Endothelial cell of umbilical vein (primary cell): ENCODE measurements at regions not wholly inside any gene's neighbourhood (a gene's known extent, or its start where the extent isn't known, plus 50 kb on each side); places are given as distances from the start of the nearest gene placed in this dataset.

Experiments
- BruUV-seq: library from RNA; stranded (reverse); fragments of 400-500 nt; replicated peaks from 2 replicates; lab custom pipeline; 2021; lab: Mats Ljungman, UMichigan
- CTCF ChIA-PET: fragments of 300-600, 350-600 bp; sonication (Branson Sonifier 250); formaldehyde crosslinking; loops from one replicate; lab custom pipeline; 2021; ENCODE audit warnings: antibody characterized with exemption, inconsistent platforms; lab: Charles Lee
- POLR2A ChIA-PET: fragments of 300-600, 350-600 bp; sonication (Branson Sonifier 250); formaldehyde crosslinking; loops from one replicate; lab custom pipeline; 2021; ENCODE audit warnings: antibody characterized with exemption, inconsistent platforms; lab: Charles Lee
- DNase-seq: peaks from one replicate; pipeline ENCODE4 v3.0.0-alpha.2; 2011; ENCODE audit warnings: low read depth, low spot score
- FAIRE-seq: peaks from 2 replicates; lab custom pipeline; 2011; peaks lifted over from hg19 to GRCh38; lab: Jason Lieb, UNC
- H2AFZ ChIP-seq: 2 replicates; pipeline ENCODE4 v1.6.0; 2012; ENCODE audit warnings: low read depth, low read length, control low read depth, inconsistent platforms
- H3K27ac ChIP-seq: 2 replicates; pipeline ENCODE4 v1.5.1; 2011; ENCODE audit warnings: low read depth, mild to moderate bottlenecking, control low read depth, low read length, moderate library complexity; ENCODE audit not compliant: insufficient read depth
- H3K27me3 ChIP-seq, 2 experiments: 2 replicates each; pipeline versions ENCODE4 v1.6.0 to v1.6.1; 2011; ENCODE audit warnings: low read length in 2 of 2, mixed read lengths in 1 of 2; ENCODE audit not compliant: control insufficient read depth in 2 of 2, insufficient read depth in 2 of 2
- H3K36me3 ChIP-seq, 2 experiments: 2 replicates in 1 of 2; 3 replicates in 1 of 2; pipeline ENCODE4 v1.5.1; 2011; ENCODE audit warnings: low read length in 2 of 2, mild to moderate bottlenecking in 1 of 2, moderate library complexity in 1 of 2; ENCODE audit not compliant: control insufficient read depth in 2 of 2, insufficient read depth in 2 of 2; ENCODE audit errors: extremely low read depth in 1 of 2
- H3K4me1 ChIP-seq: 3 replicates; pipeline ENCODE4 v1.5.1; 2011; ENCODE audit warnings: mild to moderate bottlenecking, low read length; ENCODE audit not compliant: control insufficient read depth, insufficient read depth; ENCODE audit errors: extremely low read depth
- H3K4me2 ChIP-seq: 2 replicates; pipeline ENCODE4 v1.6.1; 2011; ENCODE audit warnings: low read length, control low read depth, mixed read lengths; ENCODE audit not compliant: insufficient read depth
- H3K4me3 ChIP-seq, 3 experiments: fragments of 200-600 bp in 1 of 3; sonication (generic), shearing (Covaris generic) in 1 of 3; replicated peaks in 1 of 3; 2 replicates each; pipeline ENCODE4 v1.5.1; 2011 to 2016; ENCODE audit warnings: control low read depth in 3 of 3, low read length in 3 of 3, mild to moderate bottlenecking in 2 of 3, inconsistent platforms in 1 of 3, low read depth in 1 of 3, moderate library complexity in 1 of 3; ENCODE audit not compliant: insufficient read depth in 1 of 3
- H3K79me2 ChIP-seq: 2 replicates; pipeline ENCODE4 v1.6.0; 2012; ENCODE audit warnings: low read length, inconsistent platforms; ENCODE audit not compliant: control insufficient read depth, insufficient read depth
- H3K9ac ChIP-seq: replicated peaks from 2 replicates; pipeline ENCODE3; 2011; ENCODE audit warnings: low read length, control low read depth; ENCODE audit not compliant: insufficient read depth; ENCODE audit errors: extremely low read depth
- H3K9me1 ChIP-seq: replicated peaks from 3 replicates; pipeline ENCODE4 v1.6.0; 2011; ENCODE audit warnings: mild to moderate bottlenecking, low read length; ENCODE audit not compliant: control insufficient read depth, insufficient read depth; ENCODE audit errors: extremely low read depth
- H3K9me3 ChIP-seq: replicated peaks from 2 replicates; pipeline ENCODE4 v1.5.1; 2012; ENCODE audit warnings: low read length, inconsistent platforms; ENCODE audit not compliant: control insufficient read depth, insufficient read depth
- H4K20me1 ChIP-seq: replicated peaks from 2 replicates; pipeline ENCODE3; 2011; ENCODE audit warnings: mild to moderate bottlenecking, low read length; ENCODE audit not compliant: control insufficient read depth, insufficient read depth; ENCODE audit errors: extremely low read depth
- EZH2 ChIP-seq: IDR thresholded peaks from 2 replicates; pipeline ENCODE4 v1.6.1; 2012; ENCODE audit warnings: borderline replicate concordance, low read depth, mild to moderate bottlenecking, moderate library complexity, low read length, inconsistent platforms; ENCODE audit not compliant: severe bottlenecking
- FOS ChIP-seq: IDR thresholded peaks from 2 replicates; pipeline ENCODE4 v1.6.1; 2011; ENCODE audit warnings: mild to moderate bottlenecking, low read length, moderate library complexity, borderline replicate concordance; ENCODE audit not compliant: insufficient read depth
- GATA2 ChIP-seq: IDR thresholded peaks from 2 replicates; pipeline ENCODE4 v1.7.0; 2011; ENCODE audit warnings: low read depth, mild to moderate bottlenecking, moderate library complexity, mixed read lengths, low read length; ENCODE audit not compliant: insufficient read length, insufficient read depth
- JUN ChIP-seq: IDR thresholded peaks from 2 replicates; pipeline ENCODE4 v1.6.1; 2011; ENCODE audit warnings: borderline replicate concordance, low read depth; ENCODE audit not compliant: insufficient read length, insufficient read depth
- MYC ChIP-seq: IDR thresholded peaks from one replicate; pipeline ENCODE4 v1.6.1; 2011; ENCODE audit warnings: mild to moderate bottlenecking, low read depth, low read length
- POLR2A ChIP-seq: IDR thresholded peaks from 2 replicates; pipeline ENCODE4 v1.6.1; 2012; ENCODE audit warnings: low read depth, mild to moderate bottlenecking, control low read depth, low read length
- dilution Hi-C: fragments of 300-500 bp; cut with MboI; formaldehyde crosslinking; loops from one replicate; pipeline ENCODE4 v1.15.0; 2019; ENCODE audit warnings: low sequenced_read_pairs; ENCODE audit not compliant: extremely low pct_ligation_motif_present
- intact Hi-C: fragments of 100-400 bp; cut with micrococcal nuclease; formaldehyde crosslinking; loops from one replicate; pipeline ENCODE4 v1.10.0; 2022

DNA sequence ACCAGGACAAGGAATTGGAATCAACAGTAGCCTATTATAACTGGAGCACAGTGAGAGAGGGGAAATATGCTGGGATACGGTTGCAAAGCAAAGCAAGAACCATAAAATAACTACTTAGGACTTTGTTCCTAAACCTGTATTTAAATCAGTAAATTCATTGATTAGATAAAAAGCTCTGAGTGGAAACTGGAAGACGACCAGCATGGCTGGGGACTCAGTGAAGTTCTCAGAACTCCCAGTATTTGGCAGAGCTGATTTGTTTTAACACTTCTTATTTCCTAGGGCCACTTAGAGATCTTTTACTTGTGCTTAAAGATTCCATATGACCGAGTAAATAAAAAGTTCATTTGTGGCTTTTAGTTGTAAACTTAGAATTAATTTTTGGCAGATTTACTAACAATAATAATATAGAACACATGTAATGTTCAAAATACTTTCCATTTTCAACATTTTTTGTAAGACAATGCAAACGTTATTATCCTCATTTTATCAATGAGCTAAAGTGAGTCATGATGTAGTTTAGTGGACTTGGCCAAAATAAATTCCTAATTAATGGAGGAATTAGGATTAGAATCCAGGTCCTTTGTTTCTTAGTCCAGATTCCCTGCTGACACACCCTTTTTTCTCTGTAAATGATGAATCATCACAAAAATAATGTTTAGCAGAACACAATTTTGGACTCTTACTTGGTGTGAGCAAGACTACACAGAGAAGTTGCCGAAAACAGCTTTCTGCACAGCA, 392.9 kb downstream of the GJA1 start:
- Histone ChIP-seq H2AFZ (no peak overlapping the region), H3K79me2 (no peaks in the 10 kb centered on the region), H3K4me1 (peaks cover 15% of the 10 kb centered on the region), H4K20me1 (no peaks in the 10 kb centered on the region), H3K9ac (no peak overlapping the region), H3K36me3 (no peaks in the 10 kb centered on the region), H3K9me1 (no peaks in the 10 kb centered on the region), H3K27ac (no peak overlapping the region), H3K27me3 (no peaks in the 10 kb centered on the region), H3K4me3 (no peak overlapping the region), H3K9me3 (no peaks in the 10 kb centered on the region), H3K4me2 (no peak overlapping the region)
- FAIRE-seq (no peak), DNase-seq (no peak)
- TF ChIP-seq MYC, result no peak
- no peak for TF ChIP-seq JUN
- no peak for TF ChIP-seq POLR2A
- TF ChIP-seq FOS, result no peak
- ChIA-PET POLR2A (no interaction called here), CTCF (interaction anchor here (0.7 to 1.1 kb wide), 3 partner anchors 11 to 393 kb away, joined by 3 to 4 read pairs (median 3); partner anchors contain the start of gene GJA1)
- no TSS peak for BruUV-seq
- intact Hi-C loops, result loop anchor here (5.0 kb wide), 1 partner anchor 101 kb away; no protein-coding TSS in a partner anchor
- dilution Hi-C loops, result no loop called here

DNA sequence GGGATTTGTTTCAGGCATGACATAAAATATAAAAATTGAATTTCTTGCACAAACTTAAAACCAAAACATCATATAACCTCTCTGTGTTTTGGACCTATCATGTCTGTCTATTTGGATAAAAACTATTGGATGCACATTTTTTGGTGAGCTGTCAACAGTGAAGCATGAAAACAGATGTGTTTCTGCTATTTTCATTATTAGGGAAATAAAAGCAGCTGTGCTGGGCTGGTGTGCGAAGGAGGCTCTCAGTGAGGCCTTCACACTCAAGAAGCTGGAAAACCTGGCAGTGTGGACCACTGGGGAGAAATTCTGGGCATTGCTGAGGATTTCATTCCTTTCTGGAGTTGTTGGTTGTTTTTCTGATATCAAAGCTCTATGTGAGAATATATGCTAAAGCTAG, 395.3 kb downstream of the GJA1 start:
- intact Hi-C loops (no loop called here), dilution Hi-C loops (no loop called here)
- H2AFZ ChIP-seq, result no peak overlapping the region
- H3K4me2 ChIP-seq, result no peak overlapping the region
- DNase-seq (no peak), FAIRE-seq (no peak)
- H3K9me1 ChIP-seq, result no peaks in the 10 kb centered on the region
- H3K79me2 ChIP-seq, result no peaks in the 10 kb centered on the region
- no peaks in the 10 kb centered on the region for H3K36me3 ChIP-seq
- no peak overlapping the region for H3K27ac ChIP-seq
- H3K9ac ChIP-seq, result no peak overlapping the region
- CTCF ChIA-PET, result interaction anchor here (0.9 to 2.2 kb wide), 2 partner anchors 18 to 173 kb away, joined by 3 to 7 read pairs; no protein-coding TSS in a partner anchor
- peaks cover 11% of the 10 kb centered on the region for H3K4me1 ChIP-seq
- no peak for TF ChIP-seq MYC
- TF ChIP-seq GATA2, result no peak
- no peak for TF ChIP-seq JUN
- TF ChIP-seq EZH2, result no peak
- H4K20me1 ChIP-seq, result no peaks in the 10 kb centered on the region
- no peaks in the 10 kb centered on the region for H3K27me3 ChIP-seq
- POLR2A ChIA-PET, result no interaction called here
- H3K4me3 ChIP-seq, result no peak overlapping the region
- H3K9me3 ChIP-seq, result no peaks in the 10 kb centered on the region
- BruUV-seq, result no TSS peak
